HepG2 (cell line): ENCODE measurements at regions not wholly inside any gene's neighbourhood (a gene's known extent, or its start where the extent isn't known, plus 50 kb on each side); places are given as distances from the start of the nearest gene placed in this dataset.

Experiments used
- AHDC1 ChIP-seq: sonication (generic); formaldehyde crosslinking; IDR thresholded peaks from 2 replicates; pipeline ENCODE4 v1.5.1; 2020; ENCODE audit warnings: mild to moderate bottlenecking, missing genetic modification reagents, borderline replicate concordance
- DBP ChIP-seq: sonication (generic); formaldehyde crosslinking; IDR thresholded peaks from 2 replicates; pipeline ENCODE4 v1.4.0; 2020; ENCODE audit warnings: missing genetic modification reagents; ENCODE audit errors: not compliant biosample characterization
- ESRRA ChIP-seq: sonication (generic); formaldehyde crosslinking; IDR thresholded peaks from 2 replicates; pipeline ENCODE4 v1.5.1; 2020; ENCODE audit warnings: mild to moderate bottlenecking, low read depth, missing genetic modification reagents
- GATAD2A ChIP-seq: IDR thresholded peaks from 2 replicates; pipeline ENCODE4 v1.6.1; 2016
- HMG20A ChIP-seq: IDR thresholded peaks from 2 replicates; pipeline ENCODE4 v1.6.1; 2016; ENCODE audit warnings: borderline replicate concordance
- HOXD1 ChIP-seq: sonication (generic); formaldehyde crosslinking; IDR thresholded peaks from 2 replicates; pipeline ENCODE4 v1.5.0; 2020; ENCODE audit warnings: missing genetic modification reagents
- KAT8 ChIP-seq: IDR thresholded peaks from 2 replicates; pipeline ENCODE4 v1.6.1; 2016; ENCODE audit warnings: missing genetic modification reagents, missing compliant biosample characterization
- MED8 ChIP-seq: sonication (generic); formaldehyde crosslinking; IDR thresholded peaks from 2 replicates; pipeline ENCODE4 v1.8.1; 2023; ENCODE audit warnings: mild to moderate bottlenecking, missing genetic modification reagents; ENCODE audit not compliant: insufficient replicate concordance
- NCOA1 ChIP-seq: sonication (generic); formaldehyde crosslinking; IDR thresholded peaks from 2 replicates; pipeline ENCODE4 v1.9.0; 2021; ENCODE audit warnings: missing genetic modification reagents
- RBFOX2 ChIP-seq: fragments of 200-400 bp; formaldehyde crosslinking; IDR thresholded peaks from 2 replicates; pipeline ENCODE4 v1.6.1; 2017; ENCODE audit warnings: low read depth, mild to moderate bottlenecking, low read length
- SALL2 ChIP-seq: sonication (generic); formaldehyde crosslinking; IDR thresholded peaks from 2 replicates; pipeline ENCODE4 v1.8.1; 2023; ENCODE audit warnings: mild to moderate bottlenecking, missing genetic modification reagents, inconsistent platforms
- SOX5 ChIP-seq: IDR thresholded peaks from 2 replicates; pipeline ENCODE4 v1.6.1; 2016; ENCODE audit warnings: borderline replicate concordance
- ZBED4 ChIP-seq: sonication (generic); formaldehyde crosslinking; IDR thresholded peaks from 2 replicates; pipeline ENCODE4 v1.4.0; 2020; ENCODE audit warnings: missing genetic modification reagents, borderline replicate concordance
- ZNF205 ChIP-seq: IDR thresholded peaks from 2 replicates; pipeline ENCODE4 v1.6.1; 2018; ENCODE audit warnings: missing biosample characterization, missing genetic modification reagents
- ZNF737 ChIP-seq: sonication (generic); formaldehyde crosslinking; IDR thresholded peaks from 2 replicates; pipeline ENCODE4 v1.5.0; 2020; ENCODE audit warnings: missing genetic modification reagents, mild to moderate bottlenecking, borderline replicate concordance
- ZNF746 ChIP-seq: sonication (generic); formaldehyde crosslinking; IDR thresholded peaks from 2 replicates; pipeline ENCODE4 v1.8.0; 2022; ENCODE audit warnings: mild to moderate bottlenecking, missing genetic modification reagents
- ZNF749 ChIP-seq: sonication (generic); formaldehyde crosslinking; IDR thresholded peaks from 2 replicates; pipeline ENCODE4 v1.8.0; 2022; ENCODE audit warnings: mild to moderate bottlenecking, missing genetic modification reagents, moderate library complexity, borderline replicate concordance
- ZNF773 ChIP-seq: sonication (generic); formaldehyde crosslinking; IDR thresholded peaks from 2 replicates; pipeline ENCODE4 v1.4.0; 2020; ENCODE audit warnings: missing genetic modification reagents, borderline replicate concordance

GRCh38 chr4:52368895-52369294 is 290.2 kb downstream of the USP46 start (continued):
- TF ChIP-seq DBP (CRISPR knock-in tag) (no peak), AHDC1 (CRISPR knock-in tag) (no peak), SALL2 (CRISPR knock-in tag) (no peak), ZBED4 (CRISPR knock-in tag) (no peak), NCOA1 (CRISPR knock-in tag) (no peak), ZNF737 (CRISPR knock-in tag) (no peak), ZNF746 (CRISPR knock-in tag) (no peak), KAT8 (CRISPR knock-in tag) (no peak), MED8 (CRISPR knock-in tag) (no peak), RBFOX2 (no peak), ZNF749 (CRISPR knock-in tag) (no peak), SOX5 (CRISPR knock-in tag) (peak; percentile 81), ZNF205 (CRISPR knock-in tag) (no peak), ZNF773 (no peak), ESRRA (CRISPR knock-in tag) (no peak), HOXD1 (CRISPR knock-in tag) (no peak), HMG20A (CRISPR knock-in tag) (peak; percentile 28; the same call in 1 of the 2 replicates), GATAD2A (peak; percentile 43; the same call in 1 of the 2 replicates)
